ENCODE measurements at regions not wholly inside any gene's neighbourhood (a gene's known extent, or its start where the extent isn't known, plus 50 kb on each side); places are given as distances from the start of the nearest gene placed in this dataset.
"Not testable (repeated sequence)": the region's sequence is repeated elsewhere in the genome, so short reads cannot be mapped to it uniquely, and the experiment has no call there.

DNA sequence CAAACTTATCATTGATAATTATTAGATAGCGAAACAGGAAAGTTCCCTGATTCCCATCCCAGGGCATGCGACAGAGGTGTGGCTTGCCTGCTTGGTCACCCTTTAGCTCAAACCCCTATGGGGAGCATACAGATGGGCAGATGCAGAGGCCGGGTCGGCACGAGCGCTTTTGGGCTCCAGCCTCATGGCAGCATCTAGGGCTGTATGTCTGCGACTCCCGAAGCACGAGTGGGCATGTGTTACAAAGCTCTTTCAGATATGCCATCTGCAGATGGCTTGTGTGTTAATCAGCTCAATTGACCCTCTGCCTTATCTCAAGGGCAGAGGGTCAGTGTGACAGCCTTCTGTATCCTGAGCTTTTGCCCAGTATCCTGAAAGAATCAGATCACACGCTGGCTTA is 2069.3 kb upstream of the RAG2 start:
- Histone ChIP-seq H3K4me1 (ENCODE audit: control insufficient read depth in 1 of 2, insufficient read depth in 2 of 2, low read length in 2 of 2) (no peaks in the 10 kb centered on the region), H3K4me3 (ENCODE audit: low read depth in 1 of 2, low read length in 2 of 2) (no peak overlapping the region), H3K27me3 (ENCODE audit: low read depth, low read length) (no peaks in the 10 kb centered on the region), H3K27ac (ENCODE audit: low read length) (no peak overlapping the region), H3K9me3 (ENCODE audit: control insufficient read depth in 1 of 2, low read length in 2 of 2) (no peaks in the 10 kb centered on the region), H3K36me3 (ENCODE audit: control insufficient read depth in 1 of 2, insufficient read depth in 2 of 2, low read length in 2 of 2) (no peaks in the 10 kb centered on the region)

DNA sequence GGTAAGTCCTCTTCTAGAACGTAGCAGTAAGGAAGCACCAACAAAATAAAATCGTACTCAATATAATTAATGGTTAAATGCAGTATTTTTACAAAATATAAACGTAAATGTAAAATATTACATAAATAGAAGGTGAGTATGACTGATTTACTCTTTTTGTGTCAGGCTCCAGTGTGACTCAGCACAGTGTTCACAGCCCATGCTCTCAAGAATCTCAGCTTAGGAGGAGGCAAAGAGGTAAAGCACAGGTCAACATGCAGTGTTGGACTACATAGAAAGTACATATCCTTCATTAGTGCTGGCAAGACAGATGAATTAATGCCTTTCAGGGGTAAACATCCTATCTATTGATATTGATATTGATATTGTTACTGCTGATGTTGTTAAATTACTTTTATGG is 2050.6 kb upstream of the RAG2 start:
- H3K27me3 ChIP-seq (ENCODE audit: low read depth, low read length), result no peaks in the 10 kb centered on the region
- no peaks in the 10 kb centered on the region for H3K9me3 ChIP-seq (ENCODE audit: control insufficient read depth in 1 of 2, low read length in 2 of 2)
- no peak overlapping the region for H3K27ac ChIP-seq (ENCODE audit: low read length)
- no peak overlapping the region for H3K4me3 ChIP-seq (ENCODE audit: low read depth in 1 of 2, low read length in 2 of 2)
- no peaks in the 10 kb centered on the region for H3K4me1 ChIP-seq (ENCODE audit: control insufficient read depth in 1 of 2, insufficient read depth in 2 of 2, low read length in 2 of 2)
- H3K36me3 ChIP-seq (ENCODE audit: control insufficient read depth in 1 of 2, insufficient read depth in 2 of 2, low read length in 2 of 2), result no peaks in the 10 kb centered on the region

DNA sequence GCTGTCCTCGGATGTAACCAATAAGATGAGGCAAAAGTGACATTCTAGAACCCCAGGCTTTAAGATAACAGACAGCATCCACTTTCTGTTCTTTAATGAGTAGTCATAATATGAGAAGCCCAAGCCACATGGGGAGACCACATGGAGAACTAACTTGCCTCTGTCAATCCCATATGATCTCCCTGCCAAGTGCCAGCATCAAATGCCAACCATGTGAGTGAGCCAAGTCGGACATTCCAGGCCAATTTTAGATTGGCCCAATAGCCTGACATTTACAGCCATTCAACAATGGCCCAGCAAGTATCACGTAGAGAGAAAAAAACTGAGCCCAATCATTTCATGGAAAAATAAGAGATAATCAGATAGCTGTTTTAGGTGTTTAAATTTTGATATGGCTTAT is 2048.3 kb upstream of the RAG2 start:
- H3K27ac ChIP-seq (ENCODE audit: low read length), result no peak overlapping the region
- no peaks in the 10 kb centered on the region for H3K4me1 ChIP-seq (ENCODE audit: control insufficient read depth in 1 of 2, insufficient read depth in 2 of 2, low read length in 2 of 2)
- no peaks in the 10 kb centered on the region for H3K9me3 ChIP-seq (ENCODE audit: control insufficient read depth in 1 of 2, low read length in 2 of 2)
- no peak overlapping the region for H3K4me3 ChIP-seq (ENCODE audit: low read depth in 1 of 2, low read length in 2 of 2)
- no peaks in the 10 kb centered on the region for H3K36me3 ChIP-seq (ENCODE audit: control insufficient read depth in 1 of 2, insufficient read depth in 2 of 2, low read length in 2 of 2)
- H3K27me3 ChIP-seq (ENCODE audit: low read depth, low read length), result no peaks in the 10 kb centered on the region

DNA sequence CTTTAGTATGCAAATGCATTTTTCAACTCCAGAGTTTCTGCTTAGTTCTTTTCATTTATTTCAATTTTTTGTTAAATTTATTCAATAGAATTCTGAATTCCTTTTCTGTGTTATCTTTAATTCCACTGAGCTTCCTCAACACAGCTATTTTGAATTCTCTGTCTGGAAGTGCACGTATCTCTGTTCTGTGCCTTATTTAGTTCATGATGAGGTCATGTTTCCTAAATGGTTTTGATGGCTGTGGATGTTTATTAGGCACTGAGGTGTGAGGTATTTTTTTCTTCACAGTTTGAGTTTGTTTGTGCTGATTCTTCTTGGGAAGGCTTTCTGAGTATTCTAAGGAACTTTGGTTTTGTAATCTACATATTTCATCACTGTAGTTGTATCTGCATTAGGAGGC is 2042.8 kb upstream of the RAG2 start:
- Histone ChIP-seq H3K27ac (ENCODE audit: low read length) (no peak overlapping the region), H3K36me3 (ENCODE audit: control insufficient read depth in 1 of 2, insufficient read depth in 2 of 2, low read length in 2 of 2) (no peaks in the 10 kb centered on the region), H3K27me3 (ENCODE audit: low read depth, low read length) (no peaks in the 10 kb centered on the region), H3K4me1 (ENCODE audit: control insufficient read depth in 1 of 2, insufficient read depth in 2 of 2, low read length in 2 of 2) (no peaks in the 10 kb centered on the region), H3K9me3 (ENCODE audit: control insufficient read depth in 1 of 2, low read length in 2 of 2) (no peaks in the 10 kb centered on the region), H3K4me3 (ENCODE audit: low read depth in 1 of 2, low read length in 2 of 2) (no peak overlapping the region)

DNA sequence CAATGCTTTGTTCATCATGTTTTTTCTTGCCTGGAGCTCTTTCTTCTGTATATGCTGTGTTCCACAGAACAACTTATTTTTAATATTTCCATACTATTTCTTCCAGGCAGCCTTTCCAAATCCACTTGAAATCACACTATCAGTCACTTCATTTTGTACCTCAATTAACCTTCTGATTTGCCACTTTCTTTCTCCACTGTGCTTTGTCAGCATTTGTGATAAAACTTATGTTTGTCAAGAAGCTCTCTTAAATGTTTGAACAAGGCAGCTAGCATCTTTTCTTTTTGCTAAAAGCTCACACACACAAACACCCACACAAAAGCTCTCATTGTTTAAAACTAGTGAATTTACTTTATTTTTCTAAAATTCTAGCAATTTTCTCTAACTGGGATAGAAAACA is 2014.7 kb upstream of the RAG2 start:
- no peaks in the 10 kb centered on the region for H3K36me3 ChIP-seq (ENCODE audit: control insufficient read depth in 1 of 2, insufficient read depth in 2 of 2, low read length in 2 of 2)
- H3K27me3 ChIP-seq (ENCODE audit: low read depth, low read length), result no peaks in the 10 kb centered on the region
- H3K9me3 ChIP-seq (ENCODE audit: control insufficient read depth in 1 of 2, low read length in 2 of 2), result peaks cover 0 to 7% of the 10 kb centered on the region in 2 donors
- H3K4me1 ChIP-seq (ENCODE audit: control insufficient read depth in 1 of 2, insufficient read depth in 2 of 2, low read length in 2 of 2), result no peaks in the 10 kb centered on the region
- no peak overlapping the region for H3K4me3 ChIP-seq (ENCODE audit: low read depth in 1 of 2, low read length in 2 of 2)
- H3K27ac ChIP-seq (ENCODE audit: low read length), result no peak overlapping the region

DNA sequence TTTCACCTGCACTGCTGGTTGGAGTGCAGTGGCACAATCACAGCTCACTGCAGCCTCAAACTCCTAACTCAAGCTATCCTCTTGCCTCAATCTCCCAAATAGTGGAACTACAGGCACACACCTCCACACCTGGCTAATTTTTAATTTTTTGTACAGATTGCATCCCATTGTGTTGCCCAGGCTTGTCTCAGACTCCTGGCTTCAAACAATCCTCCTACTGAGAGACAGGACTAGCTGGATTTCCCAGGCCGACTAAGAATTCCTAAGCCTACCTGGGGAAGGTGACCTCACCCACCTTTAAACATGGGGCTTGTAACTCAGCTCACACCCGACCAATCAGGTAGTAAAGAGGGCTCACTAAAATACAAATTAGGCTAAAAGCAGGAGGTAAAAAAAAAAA is 2003.3 kb upstream of the RAG2 start:
- not testable (repeated sequence) for H3K9me3 ChIP-seq (ENCODE audit: control insufficient read depth in 1 of 2, low read length in 2 of 2); H3K4me3 ChIP-seq (ENCODE audit: low read depth in 1 of 2, low read length in 2 of 2); H3K4me1 ChIP-seq (ENCODE audit: control insufficient read depth in 1 of 2, insufficient read depth in 2 of 2, low read length in 2 of 2); H3K27ac ChIP-seq (ENCODE audit: low read length); H3K36me3 ChIP-seq (ENCODE audit: control insufficient read depth in 1 of 2, insufficient read depth in 2 of 2, low read length in 2 of 2); H3K27me3 ChIP-seq (ENCODE audit: low read depth, low read length)

DNA sequence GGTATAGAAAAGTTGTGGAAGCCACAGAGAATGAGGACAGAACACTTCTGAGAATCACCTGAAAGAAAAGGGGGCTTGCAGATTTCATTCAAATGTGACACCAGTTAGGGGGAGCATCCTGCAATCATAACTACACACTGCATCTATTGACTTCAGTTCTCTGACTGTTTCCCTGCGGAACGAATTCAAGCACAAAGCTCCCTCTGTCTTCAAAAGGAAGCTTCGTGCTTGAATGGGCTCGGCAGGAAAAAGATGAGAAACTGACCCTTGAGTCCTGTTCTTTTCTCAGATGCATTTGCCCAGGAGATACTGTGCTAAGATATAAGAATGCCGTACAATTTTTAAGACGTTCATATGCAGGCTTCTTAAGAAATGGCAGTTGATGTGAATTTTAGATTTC is 2000.4 kb upstream of the RAG2 start:
- Histone ChIP-seq H3K36me3 (ENCODE audit: control insufficient read depth in 1 of 2, insufficient read depth in 2 of 2, low read length in 2 of 2) (no peaks in the 10 kb centered on the region), H3K27ac (ENCODE audit: low read length) (no peak overlapping the region), H3K4me3 (ENCODE audit: low read depth in 1 of 2, low read length in 2 of 2) (no peak overlapping the region), H3K27me3 (ENCODE audit: low read depth, low read length) (no peaks in the 10 kb centered on the region), H3K4me1 (ENCODE audit: control insufficient read depth in 1 of 2, insufficient read depth in 2 of 2, low read length in 2 of 2) (no peaks in the 10 kb centered on the region), H3K9me3 (ENCODE audit: control insufficient read depth in 1 of 2, low read length in 2 of 2) (peaks cover 0 to 5% of the 10 kb centered on the region in 2 donors)

DNA sequence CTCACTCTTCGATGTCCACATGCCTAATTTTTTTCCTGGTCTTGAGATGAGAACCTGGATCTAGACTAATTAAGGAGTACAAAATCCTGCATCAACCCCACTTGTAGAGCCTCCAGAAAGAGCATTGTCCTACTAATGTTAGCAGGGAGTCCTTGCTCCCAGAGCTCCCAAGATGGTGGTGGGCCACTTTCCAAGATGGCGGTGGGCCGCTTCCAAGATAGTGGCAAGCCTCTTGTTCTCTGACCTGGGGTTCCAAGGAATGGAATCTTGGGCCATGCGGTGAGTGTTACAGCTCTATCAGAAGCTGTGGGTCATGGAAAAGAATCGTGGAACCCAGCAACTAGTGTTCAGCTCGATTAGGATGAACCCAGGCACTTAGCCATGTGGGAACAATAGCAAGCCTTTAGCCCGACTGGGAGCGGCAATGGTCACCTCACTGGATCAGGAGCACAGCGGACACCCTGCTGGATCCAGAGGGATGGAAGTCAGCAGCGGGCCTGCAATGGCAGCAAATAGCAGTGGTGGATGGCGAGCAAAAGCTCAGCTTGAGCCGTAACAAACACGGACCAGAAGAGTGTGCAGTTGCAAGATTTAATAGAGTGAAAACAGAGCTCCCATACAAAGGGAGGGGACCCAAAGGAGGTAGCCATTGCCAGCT is 1997.5 kb upstream of the RAG2 start:
- not testable (repeated sequence) for H3K4me1 ChIP-seq (ENCODE audit: control insufficient read depth in 1 of 2, insufficient read depth in 2 of 2, low read length in 2 of 2); H3K27me3 ChIP-seq (ENCODE audit: low read depth, low read length); H3K9me3 ChIP-seq (ENCODE audit: control insufficient read depth in 1 of 2, low read length in 2 of 2); H3K36me3 ChIP-seq (ENCODE audit: control insufficient read depth in 1 of 2, insufficient read depth in 2 of 2, low read length in 2 of 2); H3K4me3 ChIP-seq (ENCODE audit: low read depth in 1 of 2, low read length in 2 of 2); H3K27ac ChIP-seq (ENCODE audit: low read length)

DNA sequence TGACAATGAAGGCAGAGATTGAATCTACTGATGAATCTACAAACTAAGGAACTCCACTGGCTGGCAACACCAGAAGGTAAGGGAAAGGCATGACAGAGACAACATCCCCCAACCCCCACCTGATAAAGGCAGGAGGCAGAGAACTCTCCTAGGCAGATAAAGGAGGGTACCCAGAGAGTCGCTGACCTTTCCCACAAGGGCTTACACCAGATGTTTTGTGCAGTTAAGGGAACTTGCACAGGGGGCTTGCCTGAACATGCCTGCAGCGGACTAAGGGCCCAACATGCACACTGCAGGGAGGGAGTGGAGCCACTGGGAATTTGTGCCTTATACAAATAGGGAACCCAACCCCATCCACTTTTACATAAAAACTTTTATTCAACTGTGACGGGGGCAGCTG is 1996.9 kb upstream of the RAG2 start:
- Histone ChIP-seq H3K27me3 (ENCODE audit: low read depth, low read length) (no peaks in the 10 kb centered on the region), H3K4me3 (ENCODE audit: low read depth in 1 of 2, low read length in 2 of 2) (no peak overlapping the region), H3K27ac (ENCODE audit: low read length) (no peak overlapping the region), H3K36me3 (ENCODE audit: control insufficient read depth in 1 of 2, insufficient read depth in 2 of 2, low read length in 2 of 2) (no peaks in the 10 kb centered on the region), H3K4me1 (ENCODE audit: control insufficient read depth in 1 of 2, insufficient read depth in 2 of 2, low read length in 2 of 2) (no peaks in the 10 kb centered on the region), H3K9me3 (ENCODE audit: control insufficient read depth in 1 of 2, low read length in 2 of 2) (no peaks in the 10 kb centered on the region)

DNA sequence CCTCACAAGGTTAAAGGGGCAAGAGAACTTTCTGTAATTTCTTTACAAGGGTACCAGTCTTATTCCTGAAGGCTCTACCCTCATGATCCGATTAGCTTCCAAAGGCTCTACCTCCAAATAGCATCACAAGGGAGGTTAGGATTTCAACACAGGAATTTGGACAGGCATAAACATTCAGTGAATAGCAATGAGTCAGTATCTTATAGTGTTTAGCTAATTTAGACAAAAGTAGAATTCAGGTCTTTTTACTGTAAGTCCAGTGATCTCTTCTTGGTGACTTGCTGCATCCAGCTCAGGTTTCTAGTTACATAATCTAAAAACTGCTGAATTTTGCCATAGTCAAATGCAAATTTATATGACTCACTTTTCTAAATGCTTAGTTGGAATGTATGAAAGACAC is 1995.6 kb upstream of the RAG2 start:
- no peaks in the 10 kb centered on the region for H3K27me3 ChIP-seq (ENCODE audit: low read depth, low read length)
- no peak overlapping the region for H3K27ac ChIP-seq (ENCODE audit: low read length)
- no peaks in the 10 kb centered on the region for H3K9me3 ChIP-seq (ENCODE audit: control insufficient read depth in 1 of 2, low read length in 2 of 2)
- no peak overlapping the region for H3K4me3 ChIP-seq (ENCODE audit: low read depth in 1 of 2, low read length in 2 of 2)
- H3K36me3 ChIP-seq (ENCODE audit: control insufficient read depth in 1 of 2, insufficient read depth in 2 of 2, low read length in 2 of 2), result no peaks in the 10 kb centered on the region
- H3K4me1 ChIP-seq (ENCODE audit: control insufficient read depth in 1 of 2, insufficient read depth in 2 of 2, low read length in 2 of 2), result no peaks in the 10 kb centered on the region

DNA sequence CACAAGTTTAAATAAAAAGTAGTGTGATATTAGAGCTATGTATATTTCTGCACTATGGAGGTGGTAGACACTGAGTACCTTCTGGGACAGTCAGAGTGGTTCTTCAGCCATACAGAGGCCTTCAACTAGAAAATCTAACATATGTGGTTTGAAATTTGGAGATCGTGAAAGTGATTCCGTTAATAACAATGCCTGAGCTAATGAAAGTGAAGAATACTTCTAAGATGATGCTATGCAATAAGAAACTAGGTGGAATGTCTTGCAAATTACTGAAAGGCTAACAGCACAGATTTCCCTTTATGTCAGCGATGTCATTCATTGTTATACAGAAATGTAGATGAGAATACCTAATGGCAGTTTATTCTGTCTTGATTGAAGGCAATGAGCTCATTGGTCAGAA is 1984.7 kb upstream of the RAG2 start:
- Histone ChIP-seq H3K27me3 (ENCODE audit: low read depth, low read length) (no peaks in the 10 kb centered on the region), H3K4me3 (ENCODE audit: low read depth in 1 of 2, low read length in 2 of 2) (no peak overlapping the region), H3K27ac (ENCODE audit: low read length) (no peak overlapping the region), H3K9me3 (ENCODE audit: control insufficient read depth in 1 of 2, low read length in 2 of 2) (peaks cover 2 to 5% of the 10 kb centered on the region in 2 donors), H3K36me3 (ENCODE audit: control insufficient read depth in 1 of 2, insufficient read depth in 2 of 2, low read length in 2 of 2) (no peaks in the 10 kb centered on the region), H3K4me1 (ENCODE audit: control insufficient read depth in 1 of 2, insufficient read depth in 2 of 2, low read length in 2 of 2) (no peaks in the 10 kb centered on the region)

DNA sequence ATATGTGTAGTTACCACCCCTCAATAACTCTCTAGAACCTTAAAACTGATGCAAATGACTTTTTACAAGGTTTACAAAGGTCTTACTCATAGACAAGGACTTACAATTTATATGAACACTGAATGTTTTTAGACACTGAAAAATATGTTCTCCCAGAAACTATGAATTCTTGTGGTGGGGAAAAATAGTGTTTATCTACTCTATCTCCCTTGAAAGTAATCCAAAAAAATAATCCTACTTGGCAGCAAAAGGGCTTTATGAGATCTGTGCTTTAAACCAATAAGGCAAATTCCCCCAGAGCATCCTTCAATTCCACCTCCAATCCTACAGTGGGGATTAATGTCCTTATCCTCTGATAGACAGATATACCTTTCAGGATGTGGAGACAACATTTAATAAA is 1984.1 kb upstream of the RAG2 start:
- no peaks in the 10 kb centered on the region for H3K27me3 ChIP-seq (ENCODE audit: low read depth, low read length)

More for the DNA sequence above, 1984.1 kb upstream of the RAG2 start:
- H3K4me1 ChIP-seq (ENCODE audit: control insufficient read depth in 1 of 2, insufficient read depth in 2 of 2, low read length in 2 of 2), result no peaks in the 10 kb centered on the region
- H3K9me3 ChIP-seq (ENCODE audit: control insufficient read depth in 1 of 2, low read length in 2 of 2), result peaks cover 3 to 11% of the 10 kb centered on the region in 2 donors
- H3K36me3 ChIP-seq (ENCODE audit: control insufficient read depth in 1 of 2, insufficient read depth in 2 of 2, low read length in 2 of 2), result no peaks in the 10 kb centered on the region
- no peak overlapping the region for H3K4me3 ChIP-seq (ENCODE audit: low read depth in 1 of 2, low read length in 2 of 2)
- no peak overlapping the region for H3K27ac ChIP-seq (ENCODE audit: low read length)
